ENCODE measurements at regions not wholly inside any gene's neighbourhood (a gene's known extent, or its start where the extent isn't known, plus 50 kb on each side); places are given as distances from the start of the nearest gene placed in this dataset.

GRCh38 chr3:124158168-124158881 is 166.4 kb upstream of the ROPN1 start:
- Mint-ChIP-seq H3K27ac (no peak overlapping the region), H3K4me1 (no peaks in the 10 kb centered on the region), H3K4me3 (no peak overlapping the region), H3K9me3 (no peaks in the 10 kb centered on the region), H3K36me3 (no peaks in the 10 kb centered on the region), H3K27me3 (peaks cover 2% of the 10 kb centered on the region)
- ATAC-seq (ENCODE audit: low read depth) (no peak), DNase-seq (no peak)
- POLR2A ChIA-PET: no interaction called here

- Mint-ChIP-seq H3K36me3 (no peaks in the 10 kb centered on the region), H3K27ac (no peak overlapping the region), H3K9me3 (no peaks in the 10 kb centered on the region), H3K4me3 (no peak overlapping the region), H3K4me1 (no peaks in the 10 kb centered on the region), H3K27me3 (peaks cover under 1% of the 10 kb centered on the region)
- ATAC-seq (ENCODE audit: low read depth) (no peak), DNase-seq (no peak)
- POLR2A ChIA-PET: no interaction called here
Measured at GRCh38 chr3:124161448-124161847, 169.5 kb upstream of the ROPN1 start.

GRCh38 chr3:124163689-124164088 is 171.8 kb upstream of the ROPN1 start:
- Mint-ChIP-seq H3K4me3 (no peak overlapping the region), H3K9me3 (no peaks in the 10 kb centered on the region), H3K27ac (no peak overlapping the region), H3K27me3 (peaks cover 3% of the 10 kb centered on the region), H3K4me1 (no peaks in the 10 kb centered on the region), H3K36me3 (no peaks in the 10 kb centered on the region)
- POLR2A ChIA-PET: no interaction called here
- DNase-seq (no peak), ATAC-seq (ENCODE audit: low read depth) (no peak)

GRCh38 chr3:124168271-124168670 is 176.3 kb upstream of the ROPN1 start:
- no peak for ATAC-seq (ENCODE audit: low read depth)
- H3K27ac Mint-ChIP-seq: no peak overlapping the region
- H3K4me1 Mint-ChIP-seq: peaks cover 1% of the 10 kb centered on the region
- H3K4me3 Mint-ChIP-seq: no peak overlapping the region
- DNase-seq: no peak
- POLR2A ChIA-PET: no interaction called here
- no peaks in the 10 kb centered on the region for H3K9me3 Mint-ChIP-seq
- H3K36me3 Mint-ChIP-seq: no peaks in the 10 kb centered on the region
- peaks cover 8% of the 10 kb centered on the region for H3K27me3 Mint-ChIP-seq

GRCh38 chr3:124172283-124172682 is 180.4 kb upstream of the ROPN1 start:
- Mint-ChIP-seq H3K36me3 (no peaks in the 10 kb centered on the region), H3K27me3 (peaks cover 6% of the 10 kb centered on the region), H3K9me3 (no peaks in the 10 kb centered on the region), H3K4me3 (no peak overlapping the region), H3K4me1 (peaks cover 1% of the 10 kb centered on the region), H3K27ac (no peak overlapping the region)
- ATAC-seq (ENCODE audit: low read depth) (no peak), DNase-seq (no peak)
- POLR2A ChIA-PET: no interaction called here

GRCh38 chr3:124172816-124173215 is 180.9 kb upstream of the ROPN1 start:
- Mint-ChIP-seq H3K36me3 (no peaks in the 10 kb centered on the region), H3K4me3 (no peak overlapping the region), H3K4me1 (peaks cover 1% of the 10 kb centered on the region), H3K9me3 (no peaks in the 10 kb centered on the region), H3K27ac (no peak overlapping the region), H3K27me3 (peaks cover 5% of the 10 kb centered on the region)
- POLR2A ChIA-PET: no interaction called here
- no peak for ATAC-seq (ENCODE audit: low read depth)
- no peak for DNase-seq

- Mint-ChIP-seq H3K27me3 (peaks cover 4% of the 10 kb centered on the region), H3K4me1 (peaks cover 1% of the 10 kb centered on the region), H3K36me3 (no peaks in the 10 kb centered on the region), H3K9me3 (no peaks in the 10 kb centered on the region), H3K27ac (no peak overlapping the region), H3K4me3 (no peak overlapping the region)
- POLR2A ChIA-PET: no interaction called here
- no peak for DNase-seq
- ATAC-seq (ENCODE audit: low read depth): no peak
Measured at GRCh38 chr3:124174476-124174875, 182.6 kb upstream of the ROPN1 start.

GRCh38 chr3:124174910-124175874 is 183.3 kb upstream of the ROPN1 start:
- no peak overlapping the region for H3K27ac Mint-ChIP-seq
- no peaks in the 10 kb centered on the region for H3K27me3 Mint-ChIP-seq
- H3K4me1 Mint-ChIP-seq: no peaks in the 10 kb centered on the region
- H3K9me3 Mint-ChIP-seq: no peaks in the 10 kb centered on the region
- H3K36me3 Mint-ChIP-seq: no peaks in the 10 kb centered on the region
- no peak overlapping the region for H3K4me3 Mint-ChIP-seq
- POLR2A ChIA-PET: no interaction called here
- ATAC-seq (ENCODE audit: low read depth): no peak
- no peak for DNase-seq

- ATAC-seq (ENCODE audit: low read depth) (no peak), DNase-seq (no peak)
- Mint-ChIP-seq H3K36me3 (no peaks in the 10 kb centered on the region), H3K27me3 (no peaks in the 10 kb centered on the region), H3K4me1 (no peaks in the 10 kb centered on the region), H3K9me3 (no peaks in the 10 kb centered on the region), H3K27ac (no peak overlapping the region), H3K4me3 (no peak overlapping the region)
- POLR2A ChIA-PET: no interaction called here
Measured at GRCh38 chr3:124177071-124177470, 185.1 kb upstream of the ROPN1 start.

GRCh38 chr3:124178531-124178930 is 186.6 kb upstream of the ROPN1 start:
- POLR2A ChIA-PET: no interaction called here
- ATAC-seq (ENCODE audit: low read depth) (no peak), DNase-seq (no peak)
- Mint-ChIP-seq H3K27me3 (no peaks in the 10 kb centered on the region), H3K9me3 (no peaks in the 10 kb centered on the region), H3K4me3 (no peak overlapping the region), H3K4me1 (no peaks in the 10 kb centered on the region), H3K27ac (no peak overlapping the region), H3K36me3 (no peaks in the 10 kb centered on the region)

GRCh38 chr3:124200407-124200806 is 208.5 kb upstream of the ROPN1 start:
- Mint-ChIP-seq H3K4me3 (no peak overlapping the region), H3K9me3 (no peaks in the 10 kb centered on the region), H3K4me1 (no peaks in the 10 kb centered on the region), H3K36me3 (no peaks in the 10 kb centered on the region), H3K27me3 (peaks cover 4% of the 10 kb centered on the region), H3K27ac (no peak overlapping the region)
- no peak for ATAC-seq (ENCODE audit: low read depth)
- no peak for DNase-seq
- POLR2A ChIA-PET: no interaction called here

- peaks cover 8% of the 10 kb centered on the region for H3K27me3 Mint-ChIP-seq
- no peaks in the 10 kb centered on the region for H3K36me3 Mint-ChIP-seq
- POLR2A ChIA-PET: no interaction called here
- H3K9me3 Mint-ChIP-seq: no peaks in the 10 kb centered on the region
- no peak for ATAC-seq (ENCODE audit: low read depth)
- no peak overlapping the region for H3K4me3 Mint-ChIP-seq
- no peak for DNase-seq
- no peaks in the 10 kb centered on the region for H3K4me1 Mint-ChIP-seq
- no peak overlapping the region for H3K27ac Mint-ChIP-seq
Measured at GRCh38 chr3:124201226-124201625, 209.3 kb upstream of the ROPN1 start.

- DNase-seq (no peak), ATAC-seq (ENCODE audit: low read depth) (no peak)
- Mint-ChIP-seq H3K27me3 (peaks cover 8% of the 10 kb centered on the region), H3K27ac (no peak overlapping the region), H3K9me3 (no peaks in the 10 kb centered on the region), H3K4me1 (no peaks in the 10 kb centered on the region), H3K4me3 (no peak overlapping the region), H3K36me3 (no peaks in the 10 kb centered on the region)
- POLR2A ChIA-PET: no interaction called here
Measured at GRCh38 chr3:124201786-124202185, 209.9 kb upstream of the ROPN1 start.

- Mint-ChIP-seq H3K9me3 (no peaks in the 10 kb centered on the region), H3K27me3 (peaks cover 6% of the 10 kb centered on the region), H3K4me1 (no peaks in the 10 kb centered on the region), H3K4me3 (no peak overlapping the region), H3K36me3 (no peaks in the 10 kb centered on the region), H3K27ac (no peak overlapping the region)
- DNase-seq (no peak), ATAC-seq (ENCODE audit: low read depth) (no peak)
- POLR2A ChIA-PET: no interaction called here
Measured at GRCh38 chr3:124202754-124203153, 210.8 kb upstream of the ROPN1 start.
